Panc1 (cell line): ENCODE measurements at regions not wholly inside any gene's neighbourhood (a gene's known extent, or its start where the extent isn't known, plus 50 kb on each side); places are given as distances from the start of the nearest gene placed in this dataset.
A peak's percentile ranks its signal among the peaks of the same experiment; 100 is the strongest.

Experiments used
- ATAC-seq: fragments of 200-7000 bp; cut with Tn5 transposase; 2 replicates; pipeline ENCODE4 v1.9.1; 2020; ENCODE audit warnings: mild to moderate bottlenecking, moderate library complexity
- BruUV-seq: library from RNA; stranded (reverse); fragments of 400-500 nt; replicated peaks from 2 replicates; lab custom pipeline; 2021; lab: Mats Ljungman, UMichigan
- CTCF ChIA-PET: fragments of 300-600 bp; sonication (Branson Sonifier 250); formaldehyde crosslinking; loops from one replicate; lab custom pipeline; 2022; ENCODE audit warnings: antibody characterized with exemption; lab: Charles Lee
- POLR2A ChIA-PET: fragments of 300-600 bp; sonication (Branson Sonifier 250); formaldehyde crosslinking; loops from one replicate; lab custom pipeline; 2022; ENCODE audit warnings: antibody characterized with exemption; lab: Charles Lee
- DNase-seq: peaks from one replicate; pipeline ENCODE4 v3.0.0-alpha.2; 2010; ENCODE audit warnings: low read depth, low spot score
- H3K27ac ChIP-seq: 2 replicates; pipeline ENCODE4 v1.5.1; 2011; ENCODE audit warnings: mild to moderate bottlenecking, low read length, inconsistent platforms
- H3K27me3 ChIP-seq: fragments of 200-500 bp; sonication (Bioruptor generic); 2 replicates; pipeline ENCODE4 v1.6.0; 2014; ENCODE audit warnings: low read length, inconsistent platforms; ENCODE audit not compliant: control insufficient read depth, insufficient read depth
- H3K36me3 ChIP-seq: fragments of 200-500 bp; sonication (Bioruptor generic); 2 replicates; pipeline ENCODE4 v1.5.1; 2014; ENCODE audit warnings: inconsistent platforms, mild to moderate bottlenecking, low read length, moderate library complexity; ENCODE audit not compliant: control insufficient read depth, insufficient read depth
- H3K4me1 ChIP-seq: 2 replicates; pipeline ENCODE4 v1.5.1; 2011; ENCODE audit warnings: inconsistent platforms, mild to moderate bottlenecking, low read length, moderate library complexity; ENCODE audit not compliant: control insufficient read depth, insufficient read depth
- H3K4me3 ChIP-seq, 2 experiments: 2 replicates each; pipeline ENCODE4 v1.5.1; 2011 to 2012; ENCODE audit warnings: low read depth in 2 of 2, low read length in 2 of 2, mild to moderate bottlenecking in 2 of 2, inconsistent platforms in 1 of 2, moderate library complexity in 1 of 2
- H3K9me3 ChIP-seq: fragments of 200-500 bp; sonication (Bioruptor generic); 2 replicates; pipeline ENCODE4 v1.5.1; 2014; ENCODE audit warnings: low read depth, mild to moderate bottlenecking, inconsistent platforms, low read length, moderate library complexity; ENCODE audit not compliant: control insufficient read depth, insufficient read depth
- CTCF ChIP-seq: fragments of 450-650 bp; IDR thresholded peaks from 2 replicates; pipeline ENCODE4 v1.5.1; 2017; ENCODE audit warnings: mild to moderate bottlenecking
- POLR2AphosphoS5 ChIP-seq: IDR thresholded peaks from 2 replicates; pipeline ENCODE4 v1.6.1; 2012; ENCODE audit warnings: mild to moderate bottlenecking, low read depth, low read length, moderate library complexity
- SIN3A ChIP-seq: IDR thresholded peaks from 2 replicates; pipeline ENCODE4 v1.6.1; 2012; ENCODE audit warnings: low read depth, mild to moderate bottlenecking, low read length, moderate library complexity, borderline replicate concordance; ENCODE audit not compliant: insufficient read depth
- TCF7L2 ChIP-seq: IDR thresholded peaks from 2 replicates; pipeline ENCODE4 v1.6.1; 2011; ENCODE audit warnings: mild to moderate bottlenecking, low read depth, low read length, inconsistent platforms
- in situ Hi-C: cut with HindIII; loops from 2 replicates; pipeline ENCODE4 v1.10.0; 2016; ENCODE audit warnings: low sequenced_read_pairs, low pct_unique_long_range_greater_than_20kb
- intact Hi-C: fragments of 100-400 bp; cut with micrococcal nuclease; formaldehyde crosslinking; loops from one replicate; pipeline ENCODE4 v1.10.0; 2022; ENCODE audit not compliant: unreplicated experiment
- TF ChIP-seq, protein P1 (sequence below), 2 experiments: IDR thresholded peaks; 2 replicates each; pipeline ENCODE4 v1.6.1; 2011 to 2012; ENCODE audit warnings: low read depth in 2 of 2, control low read depth in 1 of 2, low read length in 1 of 2, mild to moderate bottlenecking in 1 of 2, moderate library complexity in 1 of 2; ENCODE audit not compliant: insufficient read depth in 1 of 2

GRCh38 chr3:165644331-165644730 lies 192.9 kb downstream of the BCHE start:
- DNase-seq, result no peak
- Histone ChIP-seq H3K9me3 (no peaks in the 10 kb centered on the region; the same call in 1 of the 2 replicates), H3K27me3 (no peaks in the 10 kb centered on the region), H3K27ac (no peak overlapping the region), H3K4me1 (no peaks in the 10 kb centered on the region), H3K4me3 (no peak overlapping the region), H3K36me3 (no peaks in the 10 kb centered on the region)
- ChIA-PET POLR2A (no interaction called here), CTCF (no interaction called here)
- intact Hi-C loops (no loop called here), in situ Hi-C loops (no loop called here)
- ATAC-seq, result no peak
- BruUV-seq, result no TSS peak
- no peak for TF ChIP-seq POLR2AphosphoS5
- no peak for TF ChIP-seq SIN3A
- TF ChIP-seq TCF7L2, result no peak
- TF ChIP-seq CTCF, result no peak
- TF ChIP-seq, protein P1, sequence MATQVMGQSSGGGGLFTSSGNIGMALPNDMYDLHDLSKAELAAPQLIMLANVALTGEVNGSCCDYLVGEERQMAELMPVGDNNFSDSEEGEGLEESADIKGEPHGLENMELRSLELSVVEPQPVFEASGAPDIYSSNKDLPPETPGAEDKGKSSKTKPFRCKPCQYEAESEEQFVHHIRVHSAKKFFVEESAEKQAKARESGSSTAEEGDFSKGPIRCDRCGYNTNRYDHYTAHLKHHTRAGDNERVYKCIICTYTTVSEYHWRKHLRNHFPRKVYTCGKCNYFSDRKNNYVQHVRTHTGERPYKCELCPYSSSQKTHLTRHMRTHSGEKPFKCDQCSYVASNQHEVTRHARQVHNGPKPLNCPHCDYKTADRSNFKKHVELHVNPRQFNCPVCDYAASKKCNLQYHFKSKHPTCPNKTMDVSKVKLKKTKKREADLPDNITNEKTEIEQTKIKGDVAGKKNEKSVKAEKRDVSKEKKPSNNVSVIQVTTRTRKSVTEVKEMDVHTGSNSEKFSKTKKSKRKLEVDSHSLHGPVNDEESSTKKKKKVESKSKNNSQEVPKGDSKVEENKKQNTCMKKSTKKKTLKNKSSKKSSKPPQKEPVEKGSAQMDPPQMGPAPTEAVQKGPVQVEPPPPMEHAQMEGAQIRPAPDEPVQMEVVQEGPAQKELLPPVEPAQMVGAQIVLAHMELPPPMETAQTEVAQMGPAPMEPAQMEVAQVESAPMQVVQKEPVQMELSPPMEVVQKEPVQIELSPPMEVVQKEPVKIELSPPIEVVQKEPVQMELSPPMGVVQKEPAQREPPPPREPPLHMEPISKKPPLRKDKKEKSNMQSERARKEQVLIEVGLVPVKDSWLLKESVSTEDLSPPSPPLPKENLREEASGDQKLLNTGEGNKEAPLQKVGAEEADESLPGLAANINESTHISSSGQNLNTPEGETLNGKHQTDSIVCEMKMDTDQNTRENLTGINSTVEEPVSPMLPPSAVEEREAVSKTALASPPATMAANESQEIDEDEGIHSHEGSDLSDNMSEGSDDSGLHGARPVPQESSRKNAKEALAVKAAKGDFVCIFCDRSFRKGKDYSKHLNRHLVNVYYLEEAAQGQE (IDR thresholded peaks at IDR 0.05; ENCODE audit: insufficient read depth in 1 of 2, low read depth in 2 of 2, low read length in 1 of 2), result no peak

GRCh38 chr3:165643425-165643824 lies 193.8 kb downstream of the BCHE start:
- no peak for TF ChIP-seq CTCF
- no peak for TF ChIP-seq SIN3A
- TF ChIP-seq TCF7L2, result no peak
- TF ChIP-seq, protein P1 (IDR thresholded peaks at IDR 0.05; ENCODE audit: insufficient read depth in 1 of 2, low read depth in 2 of 2, low read length in 1 of 2), result no peak
- no peak for TF ChIP-seq POLR2AphosphoS5
- ChIA-PET POLR2A (no interaction called here), CTCF (no interaction called here)
- no peak overlapping the region for H3K27ac ChIP-seq
- no peaks in the 10 kb centered on the region for H3K36me3 ChIP-seq
- ATAC-seq, result peak; percentile 38; the same call in 1 of the 2 replicates
- no peaks in the 10 kb centered on the region; the same call in 1 of the 2 replicates for H3K9me3 ChIP-seq
- no peak overlapping the region for H3K4me3 ChIP-seq
- H3K27me3 ChIP-seq, result no peaks in the 10 kb centered on the region
- H3K4me1 ChIP-seq, result no peaks in the 10 kb centered on the region
- in situ Hi-C loops (no loop called here), intact Hi-C loops (no loop called here)
- no peak for DNase-seq
- BruUV-seq, result no TSS peak
